Uterus (tissue), 2 donors: ENCODE measurements at regions not wholly inside any gene's neighbourhood (a gene's known extent, or its start where the extent isn't known, plus 50 kb on each side); places are given as distances from the start of the nearest gene placed in this dataset.

ENCODE experiments used
- POLR2A ChIP-seq, 2 donors: fragments of 450-650 bp; IDR thresholded peaks; one replicate each; pipeline ENCODE4 v1.6.1; 2016; ENCODE audit warnings: antibody characterized with exemption in 2 of 2, mild to moderate bottlenecking in 1 of 2, moderate library complexity in 1 of 2
- TF ChIP-seq, protein P1 (sequence below), 4 experiments: fragments of 200-600 bp in 2 of 4; fragments of 450-650 bp in 2 of 4; sonication (generic) in 2 of 4; IDR thresholded peaks; one replicate each; pipeline ENCODE4 v1.5.1; 2016 to 2019; ENCODE audit warnings: antibody characterized with exemption in 4 of 4, mild to moderate bottlenecking in 2 of 4, moderate library complexity in 1 of 4

DNA sequence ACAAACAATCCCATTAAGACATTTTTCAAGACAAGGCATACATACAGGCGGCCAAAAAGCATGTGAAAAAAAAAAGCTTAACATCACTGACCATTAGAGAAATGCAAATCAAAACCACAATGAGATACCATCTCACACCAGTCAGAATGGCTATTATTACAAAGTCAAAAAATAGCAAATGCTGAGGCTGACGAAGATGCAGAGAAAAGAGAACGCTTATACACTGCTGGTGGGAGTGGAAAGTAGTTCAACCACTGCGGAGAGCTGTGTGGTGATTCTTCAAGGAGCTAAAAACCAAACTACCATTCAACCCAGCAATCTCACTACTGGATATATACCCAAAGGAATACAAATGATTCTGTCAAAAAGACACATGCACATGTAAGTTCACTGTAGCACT, 216.7 kb downstream of the FOXG1 start:
- TF ChIP-seq, protein P1, sequence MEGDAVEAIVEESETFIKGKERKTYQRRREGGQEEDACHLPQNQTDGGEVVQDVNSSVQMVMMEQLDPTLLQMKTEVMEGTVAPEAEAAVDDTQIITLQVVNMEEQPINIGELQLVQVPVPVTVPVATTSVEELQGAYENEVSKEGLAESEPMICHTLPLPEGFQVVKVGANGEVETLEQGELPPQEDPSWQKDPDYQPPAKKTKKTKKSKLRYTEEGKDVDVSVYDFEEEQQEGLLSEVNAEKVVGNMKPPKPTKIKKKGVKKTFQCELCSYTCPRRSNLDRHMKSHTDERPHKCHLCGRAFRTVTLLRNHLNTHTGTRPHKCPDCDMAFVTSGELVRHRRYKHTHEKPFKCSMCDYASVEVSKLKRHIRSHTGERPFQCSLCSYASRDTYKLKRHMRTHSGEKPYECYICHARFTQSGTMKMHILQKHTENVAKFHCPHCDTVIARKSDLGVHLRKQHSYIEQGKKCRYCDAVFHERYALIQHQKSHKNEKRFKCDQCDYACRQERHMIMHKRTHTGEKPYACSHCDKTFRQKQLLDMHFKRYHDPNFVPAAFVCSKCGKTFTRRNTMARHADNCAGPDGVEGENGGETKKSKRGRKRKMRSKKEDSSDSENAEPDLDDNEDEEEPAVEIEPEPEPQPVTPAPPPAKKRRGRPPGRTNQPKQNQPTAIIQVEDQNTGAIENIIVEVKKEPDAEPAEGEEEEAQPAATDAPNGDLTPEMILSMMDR (IDR thresholded peaks at IDR 0.05), result no peak
- TF ChIP-seq POLR2A (IDR thresholded peaks at IDR 0.05), result no peak
